Panc1 (cell line): ENCODE measurements at regions not wholly inside any gene's neighbourhood (a gene's known extent, or its start where the extent isn't known, plus 50 kb on each side); places are given as distances from the start of the nearest gene placed in this dataset.

Experiments
- ATAC-seq: fragments of 200-7000 bp; cut with Tn5 transposase; 2 replicates; pipeline ENCODE4 v1.9.1; 2020; ENCODE audit warnings: mild to moderate bottlenecking, moderate library complexity
- BruUV-seq: library from RNA; stranded (reverse); fragments of 400-500 nt; replicated peaks from 2 replicates; lab custom pipeline; 2021; lab: Mats Ljungman, UMichigan
- CTCF ChIA-PET: fragments of 300-600 bp; sonication (Branson Sonifier 250); formaldehyde crosslinking; loops from one replicate; lab custom pipeline; 2022; ENCODE audit warnings: antibody characterized with exemption; lab: Charles Lee
- POLR2A ChIA-PET: fragments of 300-600 bp; sonication (Branson Sonifier 250); formaldehyde crosslinking; loops from one replicate; lab custom pipeline; 2022; ENCODE audit warnings: antibody characterized with exemption; lab: Charles Lee
- DNase-seq: peaks from one replicate; pipeline ENCODE4 v3.0.0-alpha.2; 2010; ENCODE audit warnings: low read depth, low spot score
- H3K27ac ChIP-seq: 2 replicates; pipeline ENCODE4 v1.5.1; 2011; ENCODE audit warnings: mild to moderate bottlenecking, low read length, inconsistent platforms
- H3K27me3 ChIP-seq: fragments of 200-500 bp; sonication (Bioruptor generic); 2 replicates; pipeline ENCODE4 v1.6.0; 2014; ENCODE audit warnings: low read length, inconsistent platforms; ENCODE audit not compliant: control insufficient read depth, insufficient read depth
- H3K36me3 ChIP-seq: fragments of 200-500 bp; sonication (Bioruptor generic); 2 replicates; pipeline ENCODE4 v1.5.1; 2014; ENCODE audit warnings: inconsistent platforms, mild to moderate bottlenecking, low read length, moderate library complexity; ENCODE audit not compliant: control insufficient read depth, insufficient read depth
- H3K4me1 ChIP-seq: 2 replicates; pipeline ENCODE4 v1.5.1; 2011; ENCODE audit warnings: inconsistent platforms, mild to moderate bottlenecking, low read length, moderate library complexity; ENCODE audit not compliant: control insufficient read depth, insufficient read depth
- H3K4me3 ChIP-seq, 2 experiments: 2 replicates each; pipeline ENCODE4 v1.5.1; 2011 to 2012; ENCODE audit warnings: low read depth in 2 of 2, low read length in 2 of 2, mild to moderate bottlenecking in 2 of 2, inconsistent platforms in 1 of 2, moderate library complexity in 1 of 2
- H3K9me3 ChIP-seq: fragments of 200-500 bp; sonication (Bioruptor generic); 2 replicates; pipeline ENCODE4 v1.5.1; 2014; ENCODE audit warnings: low read depth, mild to moderate bottlenecking, inconsistent platforms, low read length, moderate library complexity; ENCODE audit not compliant: control insufficient read depth, insufficient read depth
- POLR2AphosphoS5 ChIP-seq: IDR thresholded peaks from 2 replicates; pipeline ENCODE4 v1.6.1; 2012; ENCODE audit warnings: mild to moderate bottlenecking, low read depth, low read length, moderate library complexity
- SIN3A ChIP-seq: IDR thresholded peaks from 2 replicates; pipeline ENCODE4 v1.6.1; 2012; ENCODE audit warnings: low read depth, mild to moderate bottlenecking, low read length, moderate library complexity, borderline replicate concordance; ENCODE audit not compliant: insufficient read depth
- TCF7L2 ChIP-seq: IDR thresholded peaks from 2 replicates; pipeline ENCODE4 v1.6.1; 2011; ENCODE audit warnings: mild to moderate bottlenecking, low read depth, low read length, inconsistent platforms
- in situ Hi-C: cut with HindIII; loops from 2 replicates; pipeline ENCODE4 v1.10.0; 2016; ENCODE audit warnings: low sequenced_read_pairs, low pct_unique_long_range_greater_than_20kb
- intact Hi-C: fragments of 100-400 bp; cut with micrococcal nuclease; formaldehyde crosslinking; loops from one replicate; pipeline ENCODE4 v1.10.0; 2022; ENCODE audit not compliant: unreplicated experiment
- TF ChIP-seq, protein P1 (sequence below): fragments of 450-650 bp; IDR thresholded peaks from 2 replicates; pipeline ENCODE4 v1.5.1; 2017; ENCODE audit warnings: mild to moderate bottlenecking
- TF ChIP-seq, protein P2 (sequence below), 2 experiments: IDR thresholded peaks; 2 replicates each; pipeline ENCODE4 v1.6.1; 2011 to 2012; ENCODE audit warnings: low read depth in 2 of 2, control low read depth in 1 of 2, low read length in 1 of 2, mild to moderate bottlenecking in 1 of 2, moderate library complexity in 1 of 2; ENCODE audit not compliant: insufficient read depth in 1 of 2

DNA sequence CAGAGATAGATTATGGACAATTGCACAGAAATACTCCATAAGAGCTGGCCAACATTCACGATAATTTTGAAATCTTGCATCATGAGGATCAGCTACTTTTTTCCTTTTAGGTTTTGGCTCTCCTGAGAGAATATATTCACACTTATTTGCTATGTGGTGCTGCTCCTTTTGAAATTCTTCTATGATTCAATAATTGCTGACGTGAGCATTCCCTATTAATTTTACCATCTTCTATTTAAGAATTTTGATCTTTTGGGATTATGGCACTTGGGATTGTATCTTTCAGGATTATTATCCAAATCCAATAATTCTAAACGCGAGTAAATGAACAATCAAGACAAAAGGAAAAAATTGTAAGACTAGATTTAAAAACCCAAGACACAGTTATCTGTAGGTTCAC, 358.8 kb downstream of the ELAVL2 start:
- in situ Hi-C loops: no loop called here
- no TSS peak for BruUV-seq
- intact Hi-C loops: no loop called here

DNA sequence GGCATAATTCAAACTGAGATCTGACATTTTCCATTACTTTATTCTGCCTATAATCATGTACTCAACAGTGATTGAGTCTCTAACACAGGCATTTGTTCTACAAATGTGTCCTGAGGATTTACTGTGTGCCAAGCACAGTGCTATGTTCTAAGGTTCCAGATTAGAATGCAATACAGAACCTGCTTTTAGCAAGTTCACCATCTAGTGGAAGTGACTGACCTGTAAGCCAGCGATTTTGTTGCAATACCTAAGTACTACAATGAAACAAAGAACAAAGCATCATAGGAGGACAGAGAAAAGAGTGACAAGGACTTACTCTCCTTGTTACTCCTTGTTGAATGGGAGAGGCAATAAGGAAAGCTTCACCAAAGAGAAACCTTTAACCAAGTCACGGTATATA, 348.1 kb downstream of the ELAVL2 start:
- BruUV-seq: no TSS peak
- in situ Hi-C loops (no loop called here), intact Hi-C loops (no loop called here)
- no peak overlapping the region for H3K4me3 ChIP-seq
- no peak overlapping the region for H3K27ac ChIP-seq
- no peaks in the 10 kb centered on the region for H3K4me1 ChIP-seq
- no peaks in the 10 kb centered on the region for H3K27me3 ChIP-seq
- ATAC-seq (no peak), DNase-seq (no peak)
- TF ChIP-seq, protein P1, sequence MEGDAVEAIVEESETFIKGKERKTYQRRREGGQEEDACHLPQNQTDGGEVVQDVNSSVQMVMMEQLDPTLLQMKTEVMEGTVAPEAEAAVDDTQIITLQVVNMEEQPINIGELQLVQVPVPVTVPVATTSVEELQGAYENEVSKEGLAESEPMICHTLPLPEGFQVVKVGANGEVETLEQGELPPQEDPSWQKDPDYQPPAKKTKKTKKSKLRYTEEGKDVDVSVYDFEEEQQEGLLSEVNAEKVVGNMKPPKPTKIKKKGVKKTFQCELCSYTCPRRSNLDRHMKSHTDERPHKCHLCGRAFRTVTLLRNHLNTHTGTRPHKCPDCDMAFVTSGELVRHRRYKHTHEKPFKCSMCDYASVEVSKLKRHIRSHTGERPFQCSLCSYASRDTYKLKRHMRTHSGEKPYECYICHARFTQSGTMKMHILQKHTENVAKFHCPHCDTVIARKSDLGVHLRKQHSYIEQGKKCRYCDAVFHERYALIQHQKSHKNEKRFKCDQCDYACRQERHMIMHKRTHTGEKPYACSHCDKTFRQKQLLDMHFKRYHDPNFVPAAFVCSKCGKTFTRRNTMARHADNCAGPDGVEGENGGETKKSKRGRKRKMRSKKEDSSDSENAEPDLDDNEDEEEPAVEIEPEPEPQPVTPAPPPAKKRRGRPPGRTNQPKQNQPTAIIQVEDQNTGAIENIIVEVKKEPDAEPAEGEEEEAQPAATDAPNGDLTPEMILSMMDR: no peak
- TF ChIP-seq, protein P2, sequence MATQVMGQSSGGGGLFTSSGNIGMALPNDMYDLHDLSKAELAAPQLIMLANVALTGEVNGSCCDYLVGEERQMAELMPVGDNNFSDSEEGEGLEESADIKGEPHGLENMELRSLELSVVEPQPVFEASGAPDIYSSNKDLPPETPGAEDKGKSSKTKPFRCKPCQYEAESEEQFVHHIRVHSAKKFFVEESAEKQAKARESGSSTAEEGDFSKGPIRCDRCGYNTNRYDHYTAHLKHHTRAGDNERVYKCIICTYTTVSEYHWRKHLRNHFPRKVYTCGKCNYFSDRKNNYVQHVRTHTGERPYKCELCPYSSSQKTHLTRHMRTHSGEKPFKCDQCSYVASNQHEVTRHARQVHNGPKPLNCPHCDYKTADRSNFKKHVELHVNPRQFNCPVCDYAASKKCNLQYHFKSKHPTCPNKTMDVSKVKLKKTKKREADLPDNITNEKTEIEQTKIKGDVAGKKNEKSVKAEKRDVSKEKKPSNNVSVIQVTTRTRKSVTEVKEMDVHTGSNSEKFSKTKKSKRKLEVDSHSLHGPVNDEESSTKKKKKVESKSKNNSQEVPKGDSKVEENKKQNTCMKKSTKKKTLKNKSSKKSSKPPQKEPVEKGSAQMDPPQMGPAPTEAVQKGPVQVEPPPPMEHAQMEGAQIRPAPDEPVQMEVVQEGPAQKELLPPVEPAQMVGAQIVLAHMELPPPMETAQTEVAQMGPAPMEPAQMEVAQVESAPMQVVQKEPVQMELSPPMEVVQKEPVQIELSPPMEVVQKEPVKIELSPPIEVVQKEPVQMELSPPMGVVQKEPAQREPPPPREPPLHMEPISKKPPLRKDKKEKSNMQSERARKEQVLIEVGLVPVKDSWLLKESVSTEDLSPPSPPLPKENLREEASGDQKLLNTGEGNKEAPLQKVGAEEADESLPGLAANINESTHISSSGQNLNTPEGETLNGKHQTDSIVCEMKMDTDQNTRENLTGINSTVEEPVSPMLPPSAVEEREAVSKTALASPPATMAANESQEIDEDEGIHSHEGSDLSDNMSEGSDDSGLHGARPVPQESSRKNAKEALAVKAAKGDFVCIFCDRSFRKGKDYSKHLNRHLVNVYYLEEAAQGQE (IDR thresholded peaks at IDR 0.05; ENCODE audit: insufficient read depth in 1 of 2, low read depth in 2 of 2, low read length in 1 of 2): no peak
- no peak for TF ChIP-seq SIN3A
- no peak for TF ChIP-seq POLR2AphosphoS5
- no peak for TF ChIP-seq TCF7L2
- H3K36me3 ChIP-seq: no peaks in the 10 kb centered on the region
- POLR2A ChIA-PET: no interaction called here
- no peaks in the 10 kb centered on the region for H3K9me3 ChIP-seq
- CTCF ChIA-PET: no interaction called here

More for the DNA sequence above, 358.8 kb downstream of the ELAVL2 start:
- H3K9me3 ChIP-seq: no peaks in the 10 kb centered on the region
- no peaks in the 10 kb centered on the region for H3K4me1 ChIP-seq
- no peak for DNase-seq
- H3K27ac ChIP-seq: no peak overlapping the region
- ATAC-seq: no peak
- no peaks in the 10 kb centered on the region for H3K27me3 ChIP-seq
- POLR2A ChIA-PET: no interaction called here
- no peaks in the 10 kb centered on the region for H3K36me3 ChIP-seq
- CTCF ChIA-PET: no interaction called here
- TF ChIP-seq POLR2AphosphoS5 (no peak), TCF7L2 (no peak)
- no peak overlapping the region for H3K4me3 ChIP-seq

DNA sequence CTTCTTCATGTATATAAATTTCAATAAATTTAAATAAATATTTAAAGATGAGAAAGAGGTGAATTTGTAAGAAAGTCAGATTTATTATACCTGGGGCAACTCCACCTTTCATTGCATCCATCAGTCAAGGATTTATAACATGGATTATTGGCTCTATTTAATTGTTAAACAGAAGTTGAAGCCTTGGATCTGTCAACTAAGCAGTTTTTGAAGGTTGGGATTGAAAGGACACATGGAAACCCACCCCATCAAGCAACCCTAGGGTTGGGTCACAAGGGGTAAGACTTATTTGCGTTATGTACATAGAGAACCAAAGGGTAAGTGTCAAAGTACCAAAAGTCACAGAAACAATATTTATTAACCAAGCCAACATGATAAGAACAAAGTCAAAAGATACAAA, 342.5 kb downstream of the ELAVL2 start:
- H3K4me3 ChIP-seq: no peak overlapping the region
- H3K27me3 ChIP-seq: no peaks in the 10 kb centered on the region
- BruUV-seq: no TSS peak
- POLR2A ChIA-PET: no interaction called here
- no peak for TF ChIP-seq SIN3A
- TF ChIP-seq POLR2AphosphoS5: no peak
- TF ChIP-seq, protein P1: no peak
- TF ChIP-seq TCF7L2: no peak
- TF ChIP-seq, protein P2 (IDR thresholded peaks at IDR 0.05; ENCODE audit: insufficient read depth in 1 of 2, low read depth in 2 of 2, low read length in 1 of 2): no peak
- H3K4me1 ChIP-seq: no peaks in the 10 kb centered on the region
- in situ Hi-C loops (no loop called here), intact Hi-C loops (no loop called here)
- CTCF ChIA-PET: no interaction called here
- H3K9me3 ChIP-seq: no peaks in the 10 kb centered on the region
- no peak overlapping the region for H3K27ac ChIP-seq
- no peak for DNase-seq
- no peak for ATAC-seq
- H3K36me3 ChIP-seq: no peaks in the 10 kb centered on the region
